DMS 273 (cell line): ENCODE measurements at regions not wholly inside any gene's neighbourhood (a gene's known extent, or its start where the extent isn't known, plus 50 kb on each side); places are given as distances from the start of the nearest gene placed in this dataset.

Experiments used
- DNase-seq: peaks from one replicate; lab custom pipeline; 2025; ENCODE audit not compliant: unreplicated experiment; lab: John Stamatoyannopoulos, UW

GRCh38 chr17:79163071-79163470, 88.4 kb downstream of the ENGASE start:
- DNase-seq: no peak

GRCh38 chr17:79162012-79162963, 87.7 kb downstream of the ENGASE start:
- DNase-seq: no peak

GRCh38 chr17:79160980-79161636, 86.5 kb downstream of the ENGASE start:
- no peak for DNase-seq

- no peak for DNase-seq
Measured at GRCh38 chr17:79159926-79160325, 85.3 kb downstream of the ENGASE start.

GRCh38 chr17:79159471-79159870, 84.8 kb downstream of the ENGASE start:
- DNase-seq: no peak

- DNase-seq: no peak
Measured at GRCh38 chr17:79156463-79157095, 82.0 kb downstream of the ENGASE start.

GRCh38 chr17:79155701-79156100, 81.1 kb downstream of the ENGASE start:
- no peak for DNase-seq

GRCh38 chr17:79154951-79155585, 80.4 kb downstream of the ENGASE start:
- DNase-seq: peak; percentile 42

GRCh38 chr17:79154446-79154845, 79.8 kb downstream of the ENGASE start:
- DNase-seq: no peak

GRCh38 chr17:79153367-79154130, 78.9 kb downstream of the ENGASE start:
- DNase-seq: no peak

- peak; percentile 58 for DNase-seq
Measured at GRCh38 chr17:79152636-79153035, 78.0 kb downstream of the ENGASE start.

- no peak for DNase-seq
Measured at GRCh38 chr17:79152110-79152509, 77.5 kb downstream of the ENGASE start.

- no peak for DNase-seq
Measured at GRCh38 chr17:79150799-79151198, 76.2 kb downstream of the ENGASE start.

GRCh38 chr17:79150035-79150733, 75.6 kb downstream of the ENGASE start:
- DNase-seq: no peak

- no peak for DNase-seq
Measured at GRCh38 chr17:79148584-79148983, 74.0 kb downstream of the ENGASE start.

GRCh38 chr17:79147746-79148506, 73.3 kb downstream of the ENGASE start:
- DNase-seq: no peak

GRCh38 chr17:79146562-79146961, 71.9 kb downstream of the ENGASE start:
- no peak for DNase-seq

- DNase-seq: no peak
Measured at GRCh38 chr17:79145548-79145947, 70.9 kb downstream of the ENGASE start.

- no peak for DNase-seq
Measured at GRCh38 chr17:79144133-79144532, 69.5 kb downstream of the ENGASE start.
